Uterus (tissue), 3 donors: ENCODE measurements at regions not wholly inside any gene's neighbourhood (a gene's known extent, or its start where the extent isn't known, plus 50 kb on each side); places are given as distances from the start of the nearest gene placed in this dataset.
A peak's percentile ranks its signal among the peaks of the same experiment; 100 is the strongest.

Experiments
- DNase-seq, 2 donors: peaks; one replicate each; pipeline ENCODE4 v3.0.0-alpha.2; 2019 to 2020
- H3K27ac ChIP-seq, 2 donors: fragments of 200-600 bp; sonication (generic); 1 replicate in 1 of 2; 2 replicates in 1 of 2; pipeline ENCODE4 v1.5.1; 2016 to 2018
- H3K27me3 ChIP-seq, 2 donors: fragments of 200-600 bp; sonication (generic); one replicate each; pipeline ENCODE4 v1.5.1; 2018 to 2019; ENCODE audit warnings: control low read depth in 1 of 2
- H3K36me3 ChIP-seq, 2 donors: fragments of 200-600 bp; sonication (generic); one replicate each; pipeline ENCODE4 v1.5.1; 2019; ENCODE audit warnings: control low read depth in 1 of 2
- H3K4me1 ChIP-seq, 2 donors: fragments of 200-600 bp; sonication (generic); one replicate each; pipeline ENCODE4 v1.5.1; 2018 to 2019; ENCODE audit warnings: control low read depth in 1 of 2
- H3K4me3 ChIP-seq, 2 donors: fragments of 200-600 bp; sonication (generic); 1 replicate in 1 of 2; 2 replicates in 1 of 2; pipeline ENCODE4 v1.5.1; 2018 to 2019; ENCODE audit warnings: mild to moderate bottlenecking in 1 of 2
- H3K9me3 ChIP-seq, 2 donors: fragments of 200-600 bp; sonication (generic); one replicate each; pipeline ENCODE4 v1.5.1; 2019; ENCODE audit warnings: control low read depth in 1 of 2
- POLR2A ChIP-seq, 2 donors: fragments of 450-650 bp; IDR thresholded peaks; one replicate each; pipeline ENCODE4 v1.6.1; 2016; ENCODE audit warnings: antibody characterized with exemption in 2 of 2, mild to moderate bottlenecking in 1 of 2, moderate library complexity in 1 of 2
- intact Hi-C: fragments of 100-400 bp; cut with DNase I; formaldehyde crosslinking; loops from one replicate; pipeline ENCODE4 v1.15.1; 2023; ENCODE audit warnings: low total_unique reads
- TF ChIP-seq, protein P1 (sequence below), 4 experiments: fragments of 200-600 bp in 2 of 4; fragments of 450-650 bp in 2 of 4; sonication (generic) in 2 of 4; IDR thresholded peaks; one replicate each; pipeline ENCODE4 v1.5.1; 2016 to 2019; ENCODE audit warnings: antibody characterized with exemption in 4 of 4, mild to moderate bottlenecking in 2 of 4, moderate library complexity in 1 of 4
- donor health status: DM: yes; HTN: yes; CAD: no.

GRCh38 chr10:113458451-113458850, 94.4 kb upstream of the HABP2 start:
- Histone ChIP-seq H3K27ac (no peak overlapping the region), H3K27me3 (no peaks in the 10 kb centered on the region), H3K36me3 (no peaks in the 10 kb centered on the region), H3K9me3 (no peaks in the 10 kb centered on the region), H3K4me3 (no peak overlapping the region), H3K4me1 (peaks cover 5 to 6% of the 10 kb centered on the region in 2 donors)
- no peak for DNase-seq
- intact Hi-C loops: no loop called here
- TF ChIP-seq, protein P1, sequence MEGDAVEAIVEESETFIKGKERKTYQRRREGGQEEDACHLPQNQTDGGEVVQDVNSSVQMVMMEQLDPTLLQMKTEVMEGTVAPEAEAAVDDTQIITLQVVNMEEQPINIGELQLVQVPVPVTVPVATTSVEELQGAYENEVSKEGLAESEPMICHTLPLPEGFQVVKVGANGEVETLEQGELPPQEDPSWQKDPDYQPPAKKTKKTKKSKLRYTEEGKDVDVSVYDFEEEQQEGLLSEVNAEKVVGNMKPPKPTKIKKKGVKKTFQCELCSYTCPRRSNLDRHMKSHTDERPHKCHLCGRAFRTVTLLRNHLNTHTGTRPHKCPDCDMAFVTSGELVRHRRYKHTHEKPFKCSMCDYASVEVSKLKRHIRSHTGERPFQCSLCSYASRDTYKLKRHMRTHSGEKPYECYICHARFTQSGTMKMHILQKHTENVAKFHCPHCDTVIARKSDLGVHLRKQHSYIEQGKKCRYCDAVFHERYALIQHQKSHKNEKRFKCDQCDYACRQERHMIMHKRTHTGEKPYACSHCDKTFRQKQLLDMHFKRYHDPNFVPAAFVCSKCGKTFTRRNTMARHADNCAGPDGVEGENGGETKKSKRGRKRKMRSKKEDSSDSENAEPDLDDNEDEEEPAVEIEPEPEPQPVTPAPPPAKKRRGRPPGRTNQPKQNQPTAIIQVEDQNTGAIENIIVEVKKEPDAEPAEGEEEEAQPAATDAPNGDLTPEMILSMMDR (IDR thresholded peaks at IDR 0.05): no peak
- no peak for TF ChIP-seq POLR2A (IDR thresholded peaks at IDR 0.05)

DNA sequence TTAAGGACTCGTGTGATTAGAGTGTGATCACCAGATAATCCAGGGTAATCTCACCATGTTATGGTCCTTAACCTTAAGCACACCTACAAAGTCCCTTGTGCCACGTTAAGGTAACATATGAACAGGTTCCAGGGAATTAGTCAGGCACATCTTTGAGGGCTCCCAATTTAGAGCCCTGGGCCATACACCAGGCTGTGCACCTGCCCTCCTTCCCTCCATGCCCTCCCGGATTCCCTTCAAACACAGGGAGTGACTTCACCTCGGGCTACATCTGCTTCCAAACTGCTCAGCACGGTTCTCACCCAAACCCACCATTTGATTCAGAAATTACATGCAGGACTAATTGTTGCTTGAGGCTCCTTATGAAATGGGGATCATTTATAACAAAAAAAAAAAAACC, 93.9 kb upstream of the HABP2 start:
- no peaks in the 10 kb centered on the region for H3K9me3 ChIP-seq
- no peak overlapping the region for H3K4me3 ChIP-seq
- TF ChIP-seq, protein P1 (IDR thresholded peaks at IDR 0.05): no peak
- no peak for TF ChIP-seq POLR2A (IDR thresholded peaks at IDR 0.05)
- H3K36me3 ChIP-seq: no peaks in the 10 kb centered on the region
- no peak overlapping the region for H3K27ac ChIP-seq
- no peaks in the 10 kb centered on the region for H3K27me3 ChIP-seq
- intact Hi-C loops: no loop called here
- no peak for DNase-seq
- H3K4me1 ChIP-seq: peaks cover 5 to 9% of the 10 kb centered on the region in 2 donors

- Histone ChIP-seq H3K36me3 (no peaks in the 10 kb centered on the region), H3K9me3 (no peaks in the 10 kb centered on the region), H3K4me3 (no peak overlapping the region), H3K4me1 (peaks cover 0 to 9% of the 10 kb centered on the region in 2 donors), H3K27ac (no peak overlapping the region), H3K27me3 (no peaks in the 10 kb centered on the region)
- DNase-seq: no peak
- TF ChIP-seq POLR2A (IDR thresholded peaks at IDR 0.05): no peak
- TF ChIP-seq, protein P1 (IDR thresholded peaks at IDR 0.05): no peak
- intact Hi-C loops: no loop called here
Observed at GRCh38 chr10:113459626-113460280, 93.1 kb upstream of the HABP2 start.

GRCh38 chr10:113463083-113463482, 89.8 kb upstream of the HABP2 start:
- no peak overlapping the region for H3K4me3 ChIP-seq
- H3K9me3 ChIP-seq: no peaks in the 10 kb centered on the region
- no peak for TF ChIP-seq POLR2A (IDR thresholded peaks at IDR 0.05)
- TF ChIP-seq, protein P1 (IDR thresholded peaks at IDR 0.05): no peak
- no peaks in the 10 kb centered on the region for H3K36me3 ChIP-seq
- DNase-seq: no peak
- H3K4me1 ChIP-seq: peaks cover 0 to 9% of the 10 kb centered on the region in 2 donors
- H3K27me3 ChIP-seq: no peaks in the 10 kb centered on the region
- intact Hi-C loops: no loop called here
- H3K27ac ChIP-seq: no peak overlapping the region

- H3K36me3 ChIP-seq: no peaks in the 10 kb centered on the region
- no peak for TF ChIP-seq POLR2A (IDR thresholded peaks at IDR 0.05)
- TF ChIP-seq, protein P1 (IDR thresholded peaks at IDR 0.05): no peak
- H3K4me1 ChIP-seq: peaks cover 0 to 9% of the 10 kb centered on the region in 2 donors
- no peak for DNase-seq
- no peaks in the 10 kb centered on the region for H3K9me3 ChIP-seq
- intact Hi-C loops: no loop called here
- H3K27me3 ChIP-seq: no peaks in the 10 kb centered on the region
- no peak overlapping the region for H3K4me3 ChIP-seq
- H3K27ac ChIP-seq: peak overlapping the region in 1 of 2 donors; percentile 3
Observed at GRCh38 chr10:113463777-113464176, 89.1 kb upstream of the HABP2 start.
